GM12878 (cell line): ENCODE measurements at regions not wholly inside any gene's neighbourhood (a gene's known extent, or its start where the extent isn't known, plus 50 kb on each side); places are given as distances from the start of the nearest gene placed in this dataset.

Experiments used
- ATAC-seq: fragments of 200-7000 bp; cut with Tn5 transposase; 3 replicates; pipeline ENCODE4 v1.9.1; 2020; ENCODE audit warnings: mild to moderate bottlenecking, moderate library complexity
- BruUV-seq: library from RNA; stranded (reverse); fragments of 400-500 nt; replicated peaks from 2 replicates; lab custom pipeline; 2021; lab: Mats Ljungman, UMichigan
- CTCF ChIA-PET: fragments of 300-600 bp; sonication (Branson Sonifier 250); formaldehyde crosslinking; extraction: SDS; loops from one replicate; lab custom pipeline; 2021; ENCODE audit warnings: inconsistent platforms; lab: Yijun Ruan, JAX
- POLR2A ChIA-PET: fragments of 350-600 bp; formaldehyde crosslinking; extraction: SDS; loops from one replicate; lab custom pipeline; 2021; ENCODE audit warnings: inconsistent platforms; lab: Charles Lee
- RAD21 ChIA-PET: fragments of 300-600 bp; sonication (Branson Sonifier 250); formaldehyde crosslinking; loops from one replicate; lab custom pipeline; 2023; ENCODE audit warnings: antibody characterized with exemption; ENCODE audit not compliant: unreplicated experiment; lab: Charles Lee
- SMC1A ChIA-PET: fragments of 300-600 bp; sonication (Branson Sonifier 250); formaldehyde crosslinking; loops from one replicate; lab custom pipeline; 2023; ENCODE audit not compliant: unreplicated experiment, uncharacterized antibody; lab: Charles Lee
- DNase-seq: peaks from one replicate; pipeline ENCODE4 v3.0.0-alpha.2; 2011; ENCODE audit warnings: low read depth, low spot score
- FAIRE-seq: peaks from 3 replicates; lab custom pipeline; 2011; peaks lifted over from hg19 to GRCh38; lab: Jason Lieb, UNC
- H2AFZ ChIP-seq: 2 replicates; pipeline ENCODE4 v1.6.0; 2011; ENCODE audit warnings: low read depth, low read length, control low read depth; ENCODE audit not compliant: control insufficient read depth
- H3K27ac ChIP-seq: 2 replicates; pipeline ENCODE4 v1.5.1; 2011; ENCODE audit warnings: control low read depth; ENCODE audit not compliant: control insufficient read depth, insufficient read depth
- H3K27me3 ChIP-seq, 2 experiments: replicated peaks in 1 of 2; 2 replicates each; pipeline versions ENCODE4 v1.6.0 to v1.6.1; 2011; ENCODE audit warnings: low read length in 1 of 2; ENCODE audit not compliant: control insufficient read depth in 2 of 2, insufficient read depth in 2 of 2
- H3K36me3 ChIP-seq, 2 experiments: 2 replicates each; pipeline ENCODE4 v1.5.1; 2011; ENCODE audit warnings: low read length in 1 of 2; ENCODE audit not compliant: control insufficient read depth in 2 of 2, insufficient read depth in 2 of 2
- H3K4me1 ChIP-seq: 2 replicates; pipeline ENCODE4 v1.6.1; 2011; ENCODE audit warnings: mild to moderate bottlenecking, low read length, moderate library complexity, mixed read lengths; ENCODE audit not compliant: control insufficient read depth, insufficient read depth
- H3K4me2 ChIP-seq: 2 replicates; pipeline ENCODE4 v1.6.0; 2011; ENCODE audit warnings: control low read depth; ENCODE audit not compliant: control insufficient read depth, insufficient read depth
- H3K4me3 ChIP-seq: fragments of 200-600 bp; sonication (generic); 2 replicates; pipeline ENCODE4 v1.5.1; 2016
- H3K79me2 ChIP-seq: 2 replicates; pipeline ENCODE4 v1.6.0; 2011; ENCODE audit warnings: low read length; ENCODE audit not compliant: control insufficient read depth, insufficient read depth
- H3K9ac ChIP-seq: 2 replicates; pipeline ENCODE4 v1.8.0; 2011; ENCODE audit warnings: low read length, control low read depth, mixed read lengths; ENCODE audit not compliant: control insufficient read depth, insufficient read depth
- H3K9me3 ChIP-seq: replicated peaks from 3 replicates; pipeline ENCODE4 v1.5.1; 2011; ENCODE audit warnings: mild to moderate bottlenecking, low read length; ENCODE audit not compliant: control insufficient read depth, insufficient read depth
- H4K20me1 ChIP-seq: 2 replicates; pipeline ENCODE4 v1.6.0; 2011; ENCODE audit not compliant: control insufficient read depth, insufficient read depth
- BACH1 ChIP-seq: fragments of 450-650 bp; IDR thresholded peaks from 2 replicates; pipeline ENCODE4 v1.6.1; 2017; ENCODE audit warnings: mild to moderate bottlenecking, borderline replicate concordance
- CREM ChIP-seq: IDR thresholded peaks from 2 replicates; pipeline ENCODE4 v1.6.1; 2014; ENCODE audit warnings: antibody characterized with exemption, low read depth
- MTA2 ChIP-seq: fragments of 450-650 bp; IDR thresholded peaks from 2 replicates; pipeline ENCODE4 v1.6.1; 2016; ENCODE audit warnings: low read depth, mild to moderate bottlenecking, moderate library complexity
- PAX5 ChIP-seq: IDR thresholded peaks from 2 replicates; pipeline ENCODE4 v1.6.1; 2011; ENCODE audit warnings: low read depth, low read length, borderline replicate concordance
- PML ChIP-seq: IDR thresholded peaks from 2 replicates; pipeline ENCODE4 v1.6.1; 2012; ENCODE audit warnings: low read length, inconsistent platforms
- RAD21 ChIP-seq: IDR thresholded peaks from 2 replicates; pipeline ENCODE4 v1.6.1; 2011; ENCODE audit warnings: mild to moderate bottlenecking, low read depth, low read length, moderate library complexity; ENCODE audit not compliant: insufficient read depth
- SMARCA5 ChIP-seq: fragments of 450-650 bp; IDR thresholded peaks from 2 replicates; pipeline ENCODE4 v1.6.1; 2017; ENCODE audit warnings: mild to moderate bottlenecking
- SREBF2 ChIP-seq: IDR thresholded peaks from 2 replicates; pipeline ENCODE4 v1.6.1; 2012; ENCODE audit warnings: mild to moderate bottlenecking, low read length
- TARDBP ChIP-seq: IDR thresholded peaks from 2 replicates; pipeline ENCODE4 v1.6.1; 2016; ENCODE audit warnings: borderline replicate concordance
- TCF7 ChIP-seq: IDR thresholded peaks from 2 replicates; pipeline ENCODE4 v1.6.1; 2014; ENCODE audit warnings: antibody characterized with exemption, borderline replicate concordance
- WRNIP1 ChIP-seq: IDR thresholded peaks from 2 replicates; pipeline ENCODE4 v1.6.1; 2011; ENCODE audit warnings: low read depth, low read length, improper control_type of control experiment, borderline replicate concordance
- ZBED1 ChIP-seq: IDR thresholded peaks from 2 replicates; pipeline ENCODE4 v1.6.1; 2016; ENCODE audit warnings: borderline replicate concordance
- ZNF217 ChIP-seq: fragments of 450-650 bp; IDR thresholded peaks from 2 replicates; pipeline ENCODE4 v1.6.1; 2017; ENCODE audit warnings: antibody characterized with exemption, mild to moderate bottlenecking
- ZNF24 ChIP-seq: fragments of 450-650 bp; IDR thresholded peaks from 2 replicates; pipeline ENCODE4 v1.6.1; 2017; ENCODE audit warnings: antibody characterized with exemption, mild to moderate bottlenecking
- ZNF384 ChIP-seq: IDR thresholded peaks from 2 replicates; pipeline ENCODE4 v1.6.1; 2012; ENCODE audit warnings: low read depth, mild to moderate bottlenecking, low read length, improper control_type of control experiment, borderline replicate concordance
- in situ Hi-C: fragments of 300-500 bp; cut with MboI; formaldehyde crosslinking; loops from 9 replicates; pipeline ENCODE4 v1.14.3; 2018; ENCODE audit warnings: mixed read lengths
- intact Hi-C: fragments of 100-400 bp; cut with micrococcal nuclease; formaldehyde crosslinking; loops from one replicate; pipeline ENCODE4 v1.14.2; 2022; ENCODE audit not compliant: unreplicated experiment
- TF ChIP-seq, protein P1 (sequence below): fragments of 450-650 bp; IDR thresholded peaks from 2 replicates; pipeline ENCODE4 v1.6.1; 2016; ENCODE audit warnings: mild to moderate bottlenecking
- TF ChIP-seq, protein P2 (sequence below): fragments of 450-650 bp; IDR thresholded peaks from 2 replicates; pipeline ENCODE4 v1.6.1; 2017; ENCODE audit warnings: antibody characterized with exemption, mild to moderate bottlenecking, moderate library complexity
- TF ChIP-seq, protein P3 (sequence below): fragments of 450-650 bp; IDR thresholded peaks from 2 replicates; pipeline ENCODE4 v1.6.1; 2017; ENCODE audit warnings: mild to moderate bottlenecking, moderate library complexity

DNA sequence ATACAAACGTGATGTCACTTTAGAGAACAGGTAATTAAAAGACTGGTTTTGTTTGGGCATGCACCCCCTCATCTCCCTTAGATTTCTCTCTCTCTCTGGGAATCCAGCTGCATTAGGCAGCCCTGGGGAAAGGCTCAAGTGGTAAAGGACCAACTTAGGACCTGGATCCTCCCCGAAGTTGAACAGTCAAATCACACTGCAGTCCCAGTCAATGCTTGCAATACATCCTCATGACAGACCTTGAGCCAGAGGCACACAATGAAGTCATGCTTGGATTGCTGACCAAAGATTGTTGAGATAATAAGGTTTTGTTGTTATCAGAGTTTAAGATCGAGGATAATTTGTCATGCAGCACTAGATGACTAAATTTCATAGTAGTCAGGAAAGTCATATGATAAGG is 1285.8 kb upstream of the NCAM2 start (continued):
- no peak for TF ChIP-seq SMARCA5
- TF ChIP-seq RAD21: no peak
- no peak for TF ChIP-seq CREM

DNA sequence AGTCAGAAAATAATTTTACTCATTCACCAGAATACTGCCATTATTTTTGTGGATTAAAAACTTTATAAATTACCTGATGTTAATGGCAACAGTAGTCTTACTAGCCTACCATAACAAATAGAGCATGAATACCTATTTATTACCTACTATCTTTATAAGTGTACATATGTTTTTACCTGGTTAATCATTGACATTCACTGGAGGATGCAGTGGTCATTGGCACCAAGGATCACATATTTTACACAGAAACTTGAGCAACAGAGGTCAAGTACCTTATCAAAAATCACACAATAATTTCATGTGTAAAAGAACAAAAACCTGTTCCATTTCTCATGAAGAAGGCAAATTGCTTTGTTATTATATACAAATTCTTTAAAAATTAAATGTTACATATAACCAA is 1284.9 kb upstream of the NCAM2 start:
- Histone ChIP-seq H3K4me1 (no peaks in the 10 kb centered on the region), H2AFZ (no peak overlapping the region), H3K9me3 (no peaks in the 10 kb centered on the region), H3K4me3 (no peak overlapping the region), H3K9ac (no peak overlapping the region), H3K79me2 (no peaks in the 10 kb centered on the region), H3K4me2 (no peak overlapping the region), H4K20me1 (no peaks in the 10 kb centered on the region), H3K27me3 (no peaks in the 10 kb centered on the region), H3K27ac (no peak overlapping the region), H3K36me3 (no peaks in the 10 kb centered on the region)
- ATAC-seq: no peak
- ChIA-PET SMC1A (interaction anchor here (1.2 to 1.6 kb wide), 2 partner anchors 9 to 15 kb away, joined by 3 to 4 read pairs; no protein-coding TSS in a partner anchor), CTCF (interaction anchor here (0.7 kb wide), 1 partner anchor 886 kb away, joined by 3 read pairs; no protein-coding TSS in a partner anchor), RAD21 (no interaction called here), POLR2A (no interaction called here)
- intact Hi-C loops (no loop called here), in situ Hi-C loops (no loop called here)
- BruUV-seq: no TSS peak
- DNase-seq: no peak
- FAIRE-seq: no peak
- TF ChIP-seq ZNF384: no peak
- TF ChIP-seq ZNF24: no peak
- TF ChIP-seq PML: no peak
- no peak for TF ChIP-seq ZNF217
- TF ChIP-seq WRNIP1: no peak
- no peak for TF ChIP-seq ZBED1
- no peak for TF ChIP-seq SMARCA5
- TF ChIP-seq, protein P1, sequence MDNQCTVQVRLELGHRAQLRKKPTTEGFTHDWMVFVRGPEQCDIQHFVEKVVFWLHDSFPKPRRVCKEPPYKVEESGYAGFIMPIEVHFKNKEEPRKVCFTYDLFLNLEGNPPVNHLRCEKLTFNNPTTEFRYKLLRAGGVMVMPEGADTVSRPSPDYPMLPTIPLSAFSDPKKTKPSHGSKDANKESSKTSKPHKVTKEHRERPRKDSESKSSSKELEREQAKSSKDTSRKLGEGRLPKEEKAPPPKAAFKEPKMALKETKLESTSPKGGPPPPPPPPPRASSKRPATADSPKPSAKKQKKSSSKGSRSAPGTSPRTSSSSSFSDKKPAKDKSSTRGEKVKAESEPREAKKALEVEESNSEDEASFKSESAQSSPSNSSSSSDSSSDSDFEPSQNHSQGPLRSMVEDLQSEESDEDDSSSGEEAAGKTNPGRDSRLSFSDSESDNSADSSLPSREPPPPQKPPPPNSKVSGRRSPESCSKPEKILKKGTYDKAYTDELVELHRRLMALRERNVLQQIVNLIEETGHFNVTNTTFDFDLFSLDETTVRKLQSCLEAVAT: no peak
- TF ChIP-seq, protein P2, sequence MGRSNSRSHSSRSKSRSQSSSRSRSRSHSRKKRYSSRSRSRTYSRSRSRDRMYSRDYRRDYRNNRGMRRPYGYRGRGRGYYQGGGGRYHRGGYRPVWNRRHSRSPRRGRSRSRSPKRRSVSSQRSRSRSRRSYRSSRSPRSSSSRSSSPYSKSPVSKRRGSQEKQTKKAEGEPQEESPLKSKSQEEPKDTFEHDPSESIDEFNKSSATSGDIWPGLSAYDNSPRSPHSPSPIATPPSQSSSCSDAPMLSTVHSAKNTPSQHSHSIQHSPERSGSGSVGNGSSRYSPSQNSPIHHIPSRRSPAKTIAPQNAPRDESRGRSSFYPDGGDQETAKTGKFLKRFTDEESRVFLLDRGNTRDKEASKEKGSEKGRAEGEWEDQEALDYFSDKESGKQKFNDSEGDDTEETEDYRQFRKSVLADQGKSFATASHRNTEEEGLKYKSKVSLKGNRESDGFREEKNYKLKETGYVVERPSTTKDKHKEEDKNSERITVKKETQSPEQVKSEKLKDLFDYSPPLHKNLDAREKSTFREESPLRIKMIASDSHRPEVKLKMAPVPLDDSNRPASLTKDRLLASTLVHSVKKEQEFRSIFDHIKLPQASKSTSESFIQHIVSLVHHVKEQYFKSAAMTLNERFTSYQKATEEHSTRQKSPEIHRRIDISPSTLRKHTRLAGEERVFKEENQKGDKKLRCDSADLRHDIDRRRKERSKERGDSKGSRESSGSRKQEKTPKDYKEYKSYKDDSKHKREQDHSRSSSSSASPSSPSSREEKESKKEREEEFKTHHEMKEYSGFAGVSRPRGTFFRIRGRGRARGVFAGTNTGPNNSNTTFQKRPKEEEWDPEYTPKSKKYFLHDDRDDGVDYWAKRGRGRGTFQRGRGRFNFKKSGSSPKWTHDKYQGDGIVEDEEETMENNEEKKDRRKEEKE: no peak
- no peak for TF ChIP-seq TCF7
- no peak for TF ChIP-seq SREBF2
- no peak for TF ChIP-seq TARDBP
- no peak for TF ChIP-seq PAX5
- TF ChIP-seq BACH1: no peak
- TF ChIP-seq MTA2: no peak
- TF ChIP-seq, protein P3, sequence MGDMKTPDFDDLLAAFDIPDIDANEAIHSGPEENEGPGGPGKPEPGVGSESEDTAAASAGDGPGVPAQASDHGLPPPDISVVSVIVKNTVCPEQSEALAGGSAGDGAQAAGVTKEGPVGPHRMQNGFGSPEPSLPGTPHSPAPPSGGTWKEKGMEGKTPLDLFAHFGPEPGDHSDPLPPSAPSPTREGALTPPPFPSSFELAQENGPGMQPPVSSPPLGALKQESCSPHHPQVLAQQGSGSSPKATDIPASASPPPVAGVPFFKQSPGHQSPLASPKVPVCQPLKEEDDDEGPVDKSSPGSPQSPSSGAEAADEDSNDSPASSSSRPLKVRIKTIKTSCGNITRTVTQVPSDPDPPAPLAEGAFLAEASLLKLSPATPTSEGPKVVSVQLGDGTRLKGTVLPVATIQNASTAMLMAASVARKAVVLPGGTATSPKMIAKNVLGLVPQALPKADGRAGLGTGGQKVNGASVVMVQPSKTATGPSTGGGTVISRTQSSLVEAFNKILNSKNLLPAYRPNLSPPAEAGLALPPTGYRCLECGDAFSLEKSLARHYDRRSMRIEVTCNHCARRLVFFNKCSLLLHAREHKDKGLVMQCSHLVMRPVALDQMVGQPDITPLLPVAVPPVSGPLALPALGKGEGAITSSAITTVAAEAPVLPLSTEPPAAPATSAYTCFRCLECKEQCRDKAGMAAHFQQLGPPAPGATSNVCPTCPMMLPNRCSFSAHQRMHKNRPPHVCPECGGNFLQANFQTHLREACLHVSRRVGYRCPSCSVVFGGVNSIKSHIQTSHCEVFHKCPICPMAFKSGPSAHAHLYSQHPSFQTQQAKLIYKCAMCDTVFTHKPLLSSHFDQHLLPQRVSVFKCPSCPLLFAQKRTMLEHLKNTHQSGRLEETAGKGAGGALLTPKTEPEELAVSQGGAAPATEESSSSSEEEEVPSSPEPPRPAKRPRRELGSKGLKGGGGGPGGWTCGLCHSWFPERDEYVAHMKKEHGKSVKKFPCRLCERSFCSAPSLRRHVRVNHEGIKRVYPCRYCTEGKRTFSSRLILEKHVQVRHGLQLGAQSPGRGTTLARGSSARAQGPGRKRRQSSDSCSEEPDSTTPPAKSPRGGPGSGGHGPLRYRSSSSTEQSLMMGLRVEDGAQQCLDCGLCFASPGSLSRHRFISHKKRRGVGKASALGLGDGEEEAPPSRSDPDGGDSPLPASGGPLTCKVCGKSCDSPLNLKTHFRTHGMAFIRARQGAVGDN: no peak
